ENCODE measurements at regions not wholly inside any gene's neighbourhood (a gene's known extent, or its start where the extent isn't known, plus 50 kb on each side); places are given as distances from the start of the nearest gene placed in this dataset.

GRCh38 chr4:157447195-157447594, 226.7 kb downstream of the GRIA2 start:
- TF ChIP-seq CTCF (conservative IDR thresholded peaks at IDR 0.05; ENCODE audit: low read length) = no peak
- TF ChIP-seq EZH2phosphoT487 (IDR thresholded peaks at IDR 0.05; ENCODE audit: borderline replicate concordance, low read depth, low read length) = no peak
